ENCODE measurements at regions not wholly inside any gene's neighbourhood (a gene's known extent, or its start where the extent isn't known, plus 50 kb on each side); places are given as distances from the start of the nearest gene placed in this dataset.

GRCh38 chr4:160213366-160213765, 1110.5 kb downstream of the RAPGEF2 start:
- Histone ChIP-seq H3K9me3 (ENCODE audit: low read depth, low read length) (no peaks in the 10 kb centered on the region), H4K20me1 (ENCODE audit: insufficient read depth, low read length) (no peaks in the 10 kb centered on the region), H3K4me1 (ENCODE audit: insufficient read depth, low read length) (no peaks in the 10 kb centered on the region), H3K79me2 (ENCODE audit: insufficient read depth, low read length) (no peaks in the 10 kb centered on the region), H3K4me2 (ENCODE audit: insufficient read depth, low read length) (no peak overlapping the region), H3K36me3 (ENCODE audit: insufficient read depth, low read length) (no peaks in the 10 kb centered on the region), H2AFZ (ENCODE audit: low read length) (no peak overlapping the region), H3K27me3 (ENCODE audit: insufficient read depth, low read length) (no peaks in the 10 kb centered on the region), H3K4me3 (ENCODE audit: insufficient read depth, low read length) (no peak overlapping the region), H3K27ac (ENCODE audit: low read depth, low read length) (no peak overlapping the region)
- no peak for TF ChIP-seq CTCF (IDR thresholded peaks at IDR 0.05; ENCODE audit: extremely low read depth, low read depth, low read length)
- DNase-seq (ENCODE audit: insufficient read length, low spot score, missing footprints): no peak

DNA sequence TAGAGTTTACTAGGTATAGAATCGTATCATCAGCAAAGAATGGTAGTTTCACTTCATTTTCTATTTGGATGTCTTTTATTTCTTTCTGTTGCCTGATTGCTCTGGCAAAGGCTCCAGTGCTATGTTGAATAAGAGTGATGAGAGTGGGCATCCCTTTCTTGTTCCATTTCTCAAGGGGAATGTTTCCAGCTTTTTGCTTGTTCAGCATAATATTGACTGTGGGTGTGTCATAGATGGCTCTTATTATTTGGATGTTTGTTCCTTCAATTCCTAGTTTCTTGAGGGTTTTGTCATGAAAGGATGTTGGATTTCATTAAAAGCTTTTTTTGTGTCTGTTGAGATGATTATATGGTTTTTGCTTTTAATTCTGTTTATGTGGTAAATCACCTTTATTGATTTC, 1114.5 kb downstream of the RAPGEF2 start:
- no peaks in the 10 kb centered on the region for H3K36me3 ChIP-seq (ENCODE audit: insufficient read depth, low read length)
- H3K4me3 ChIP-seq (ENCODE audit: insufficient read depth, low read length): no peak overlapping the region
- no peak for DNase-seq (ENCODE audit: insufficient read length, low spot score, missing footprints)
- H2AFZ ChIP-seq (ENCODE audit: low read length): no peak overlapping the region
- TF ChIP-seq CTCF (IDR thresholded peaks at IDR 0.05; ENCODE audit: extremely low read depth, low read depth, low read length): no peak
- no peak overlapping the region for H3K27ac ChIP-seq (ENCODE audit: low read depth, low read length)
- no peak overlapping the region for H3K4me2 ChIP-seq (ENCODE audit: insufficient read depth, low read length)
- no peaks in the 10 kb centered on the region for H4K20me1 ChIP-seq (ENCODE audit: insufficient read depth, low read length)
- no peaks in the 10 kb centered on the region for H3K9me3 ChIP-seq (ENCODE audit: low read depth, low read length)
- no peaks in the 10 kb centered on the region for H3K4me1 ChIP-seq (ENCODE audit: insufficient read depth, low read length)
- H3K79me2 ChIP-seq (ENCODE audit: insufficient read depth, low read length): no peaks in the 10 kb centered on the region
- H3K27me3 ChIP-seq (ENCODE audit: insufficient read depth, low read length): no peaks in the 10 kb centered on the region

DNA sequence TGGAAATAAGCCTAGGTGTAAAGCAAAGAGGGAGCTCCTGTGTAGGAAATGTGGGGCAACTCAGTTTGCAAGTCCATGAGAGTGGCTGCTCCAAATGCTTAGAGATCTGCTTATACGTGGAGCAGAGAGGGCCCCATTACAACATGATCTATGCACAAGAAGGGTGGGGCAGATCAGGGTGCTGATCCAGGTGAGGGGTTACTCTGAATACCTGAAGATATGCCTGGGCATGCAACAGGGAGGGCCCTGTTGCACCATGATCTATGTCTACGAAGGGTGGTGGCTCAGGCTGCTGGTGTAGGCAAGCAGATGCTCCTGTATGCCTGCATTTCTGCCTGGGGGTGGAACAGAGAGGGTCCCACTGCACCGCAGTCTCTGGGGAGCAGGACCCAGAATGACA, 1121.2 kb downstream of the RAPGEF2 start:
- Histone ChIP-seq H3K4me1 (ENCODE audit: insufficient read depth, low read length) (no peaks in the 10 kb centered on the region), H3K36me3 (ENCODE audit: insufficient read depth, low read length) (no peaks in the 10 kb centered on the region), H4K20me1 (ENCODE audit: insufficient read depth, low read length) (no peaks in the 10 kb centered on the region), H3K4me3 (ENCODE audit: insufficient read depth, low read length) (no peak overlapping the region), H3K4me2 (ENCODE audit: insufficient read depth, low read length) (no peak overlapping the region), H3K9me3 (ENCODE audit: low read depth, low read length) (no peaks in the 10 kb centered on the region), H3K27me3 (ENCODE audit: insufficient read depth, low read length) (no peaks in the 10 kb centered on the region), H3K27ac (ENCODE audit: low read depth, low read length) (no peak overlapping the region), H2AFZ (ENCODE audit: low read length) (no peak overlapping the region), H3K79me2 (ENCODE audit: insufficient read depth, low read length) (no peaks in the 10 kb centered on the region)
- no peak for DNase-seq (ENCODE audit: insufficient read length, low spot score, missing footprints)
- no peak for TF ChIP-seq CTCF (IDR thresholded peaks at IDR 0.05; ENCODE audit: extremely low read depth, low read depth, low read length)

GRCh38 chr4:160233141-160233540, 1130.3 kb downstream of the RAPGEF2 start:
- no peaks in the 10 kb centered on the region for H3K36me3 ChIP-seq (ENCODE audit: insufficient read depth, low read length)
- no peaks in the 10 kb centered on the region for H3K9me3 ChIP-seq (ENCODE audit: low read depth, low read length)
- DNase-seq (ENCODE audit: insufficient read length, low spot score, missing footprints): no peak
- H3K4me1 ChIP-seq (ENCODE audit: insufficient read depth, low read length): no peaks in the 10 kb centered on the region
- no peak overlapping the region for H2AFZ ChIP-seq (ENCODE audit: low read length)
- H3K27me3 ChIP-seq (ENCODE audit: insufficient read depth, low read length): no peaks in the 10 kb centered on the region
- no peak overlapping the region for H3K4me3 ChIP-seq (ENCODE audit: insufficient read depth, low read length)
- H3K27ac ChIP-seq (ENCODE audit: low read depth, low read length): no peak overlapping the region
- no peak for TF ChIP-seq CTCF (IDR thresholded peaks at IDR 0.05; ENCODE audit: extremely low read depth, low read depth, low read length)
- H4K20me1 ChIP-seq (ENCODE audit: insufficient read depth, low read length): no peaks in the 10 kb centered on the region
- no peaks in the 10 kb centered on the region for H3K79me2 ChIP-seq (ENCODE audit: insufficient read depth, low read length)
- H3K4me2 ChIP-seq (ENCODE audit: insufficient read depth, low read length): no peak overlapping the region
